ENCODE measurements at regions not wholly inside any gene's neighbourhood (a gene's known extent, or its start where the extent isn't known, plus 50 kb on each side); places are given as distances from the start of the nearest gene placed in this dataset.

GRCh38 chr2:16182841-16183240, 242.5 kb downstream of the MYCN start:
- TF ChIP-seq POLR2A (IDR thresholded peaks at IDR 0.05) (no peak), CTCF (IDR thresholded peaks at IDR 0.05) (no peak)
